ENCODE measurements at regions not wholly inside any gene's neighbourhood (a gene's known extent, or its start where the extent isn't known, plus 50 kb on each side); places are given as distances from the start of the nearest gene placed in this dataset.

GRCh38 chrX:22325096-22325495 lies 52.4 kb downstream of the CBLL2 start:
- Histone ChIP-seq H3K27ac (ENCODE audit: low read depth, low read length) (no peak overlapping the region), H3K9me3 (ENCODE audit: control insufficient read depth in 3 of 3, low read length in 3 of 3) (no peaks in the 10 kb centered on the region), H3K36me3 (ENCODE audit: control insufficient read depth in 3 of 3, insufficient read depth in 3 of 3, low read length in 3 of 3) (no peaks in the 10 kb centered on the region), H3K4me3 (ENCODE audit: low read length in 3 of 3) (no peak overlapping the region), H3K27me3 (ENCODE audit: control insufficient read depth in 3 of 3, insufficient read depth in 3 of 3, low read length in 3 of 3) (peaks cover 0 to 3% (median 0%) of the 10 kb centered on the region in 3 donors), H3K4me1 (ENCODE audit: control insufficient read depth in 3 of 3, insufficient read depth in 3 of 3, low read length in 3 of 3) (no peaks in the 10 kb centered on the region), H3K9ac (ENCODE audit: low read depth in 1 of 3, low read length in 3 of 3) (no peak overlapping the region)

- Histone ChIP-seq H3K27me3 (ENCODE audit: control insufficient read depth in 3 of 3, insufficient read depth in 3 of 3, low read length in 3 of 3) (no peaks in the 10 kb centered on the region), H3K4me1 (ENCODE audit: control insufficient read depth in 3 of 3, insufficient read depth in 3 of 3, low read length in 3 of 3) (no peaks in the 10 kb centered on the region), H3K9me3 (ENCODE audit: control insufficient read depth in 3 of 3, low read length in 3 of 3) (no peaks in the 10 kb centered on the region), H3K27ac (ENCODE audit: low read depth, low read length) (no peak overlapping the region), H3K9ac (ENCODE audit: low read depth in 1 of 3, low read length in 3 of 3) (no peak overlapping the region), H3K36me3 (ENCODE audit: control insufficient read depth in 3 of 3, insufficient read depth in 3 of 3, low read length in 3 of 3) (no peaks in the 10 kb centered on the region), H3K4me3 (ENCODE audit: low read length in 3 of 3) (no peak overlapping the region)
Observed at GRCh38 chrX:22329783-22330182, 57.1 kb downstream of the CBLL2 start.

DNA sequence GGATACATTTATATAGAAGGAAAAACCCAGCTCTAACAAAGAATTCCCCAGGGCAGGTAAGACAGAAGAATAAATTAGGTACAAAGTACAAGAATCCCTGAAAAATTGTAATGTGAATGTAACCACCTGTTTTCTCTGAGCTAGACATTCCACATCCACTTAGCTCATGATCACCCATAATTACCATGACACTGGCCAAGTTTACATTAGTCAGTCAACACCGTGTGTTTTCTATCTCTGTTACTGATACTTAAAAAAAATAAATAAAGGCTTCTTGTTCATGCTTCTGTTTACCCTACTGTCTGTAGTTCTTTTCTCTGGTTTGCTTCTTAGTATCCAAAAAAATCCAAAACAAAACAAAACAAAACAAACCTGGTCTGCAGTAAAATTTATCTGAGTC lies 66.0 kb downstream of the CBLL2 start:
- Histone ChIP-seq H3K4me1 (ENCODE audit: control insufficient read depth in 3 of 3, insufficient read depth in 3 of 3, low read length in 3 of 3) (no peaks in the 10 kb centered on the region), H3K36me3 (ENCODE audit: control insufficient read depth in 3 of 3, insufficient read depth in 3 of 3, low read length in 3 of 3) (no peaks in the 10 kb centered on the region), H3K4me3 (ENCODE audit: low read length in 3 of 3) (no peak overlapping the region), H3K27me3 (ENCODE audit: control insufficient read depth in 3 of 3, insufficient read depth in 3 of 3, low read length in 3 of 3) (no peaks in the 10 kb centered on the region), H3K27ac (ENCODE audit: low read depth, low read length) (no peak overlapping the region), H3K9ac (ENCODE audit: low read depth in 1 of 3, low read length in 3 of 3) (no peak overlapping the region), H3K9me3 (ENCODE audit: control insufficient read depth in 3 of 3, low read length in 3 of 3) (no peaks in the 10 kb centered on the region)

GRCh38 chrX:22339459-22339858 lies 66.7 kb downstream of the CBLL2 start:
- no peaks in the 10 kb centered on the region for H3K36me3 ChIP-seq (ENCODE audit: control insufficient read depth in 3 of 3, insufficient read depth in 3 of 3, low read length in 3 of 3)
- no peaks in the 10 kb centered on the region for H3K4me1 ChIP-seq (ENCODE audit: control insufficient read depth in 3 of 3, insufficient read depth in 3 of 3, low read length in 3 of 3)
- H3K27me3 ChIP-seq (ENCODE audit: control insufficient read depth in 3 of 3, insufficient read depth in 3 of 3, low read length in 3 of 3) = no peaks in the 10 kb centered on the region
- no peak overlapping the region for H3K27ac ChIP-seq (ENCODE audit: low read depth, low read length)
- H3K4me3 ChIP-seq (ENCODE audit: low read length in 3 of 3) = no peak overlapping the region
- no peaks in the 10 kb centered on the region for H3K9me3 ChIP-seq (ENCODE audit: control insufficient read depth in 3 of 3, low read length in 3 of 3)
- H3K9ac ChIP-seq (ENCODE audit: low read depth in 1 of 3, low read length in 3 of 3) = no peak overlapping the region

GRCh38 chrX:22340022-22340616 lies 67.4 kb downstream of the CBLL2 start:
- no peak overlapping the region for H3K4me3 ChIP-seq (ENCODE audit: low read length in 3 of 3)
- H3K27ac ChIP-seq (ENCODE audit: low read depth, low read length) = no peak overlapping the region
- H3K36me3 ChIP-seq (ENCODE audit: control insufficient read depth in 3 of 3, insufficient read depth in 3 of 3, low read length in 3 of 3) = no peaks in the 10 kb centered on the region
- no peaks in the 10 kb centered on the region for H3K9me3 ChIP-seq (ENCODE audit: control insufficient read depth in 3 of 3, low read length in 3 of 3)
- H3K4me1 ChIP-seq (ENCODE audit: control insufficient read depth in 3 of 3, insufficient read depth in 3 of 3, low read length in 3 of 3) = no peaks in the 10 kb centered on the region
- H3K9ac ChIP-seq (ENCODE audit: low read depth in 1 of 3, low read length in 3 of 3) = no peak overlapping the region
- H3K27me3 ChIP-seq (ENCODE audit: control insufficient read depth in 3 of 3, insufficient read depth in 3 of 3, low read length in 3 of 3) = no peaks in the 10 kb centered on the region

- Histone ChIP-seq H3K4me3 (ENCODE audit: low read length in 3 of 3) (no peak overlapping the region), H3K9ac (ENCODE audit: low read depth in 1 of 3, low read length in 3 of 3) (no peak overlapping the region), H3K27ac (ENCODE audit: low read depth, low read length) (no peak overlapping the region), H3K4me1 (ENCODE audit: control insufficient read depth in 3 of 3, insufficient read depth in 3 of 3, low read length in 3 of 3) (no peaks in the 10 kb centered on the region), H3K9me3 (ENCODE audit: control insufficient read depth in 3 of 3, low read length in 3 of 3) (no peaks in the 10 kb centered on the region), H3K36me3 (ENCODE audit: control insufficient read depth in 3 of 3, insufficient read depth in 3 of 3, low read length in 3 of 3) (no peaks in the 10 kb centered on the region), H3K27me3 (ENCODE audit: control insufficient read depth in 3 of 3, insufficient read depth in 3 of 3, low read length in 3 of 3) (no peaks in the 10 kb centered on the region)
Observed at GRCh38 chrX:22343192-22343591, 70.5 kb downstream of the CBLL2 start.

DNA sequence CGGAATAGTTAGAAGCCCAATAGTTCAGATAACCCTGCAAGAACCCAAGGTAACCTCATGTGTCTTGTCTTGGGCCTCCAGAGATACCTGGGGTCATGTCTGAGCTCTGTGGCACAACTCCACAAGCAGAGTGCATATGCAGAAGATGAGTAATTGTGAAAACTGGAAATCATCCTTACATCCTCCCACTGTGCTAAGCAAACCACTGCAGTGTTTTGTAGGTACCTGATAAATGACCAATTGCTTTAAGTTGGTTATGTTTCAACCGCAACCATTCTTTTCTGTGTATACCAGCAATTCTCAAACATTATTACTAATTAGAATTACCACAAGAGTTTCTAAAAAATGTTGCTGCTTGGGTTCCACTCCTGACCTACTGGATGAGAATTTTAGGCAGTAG lies 73.2 kb downstream of the CBLL2 start:
- Histone ChIP-seq H3K9me3 (ENCODE audit: control insufficient read depth in 3 of 3, low read length in 3 of 3) (no peaks in the 10 kb centered on the region), H3K27me3 (ENCODE audit: control insufficient read depth in 3 of 3, insufficient read depth in 3 of 3, low read length in 3 of 3) (no peaks in the 10 kb centered on the region), H3K4me3 (ENCODE audit: low read length in 3 of 3) (no peak overlapping the region), H3K27ac (ENCODE audit: low read depth, low read length) (no peak overlapping the region), H3K36me3 (ENCODE audit: control insufficient read depth in 3 of 3, insufficient read depth in 3 of 3, low read length in 3 of 3) (no peaks in the 10 kb centered on the region), H3K4me1 (ENCODE audit: control insufficient read depth in 3 of 3, insufficient read depth in 3 of 3, low read length in 3 of 3) (no peaks in the 10 kb centered on the region), H3K9ac (ENCODE audit: low read depth in 1 of 3, low read length in 3 of 3) (no peak overlapping the region)

- Histone ChIP-seq H3K27ac (ENCODE audit: low read depth, low read length) (no peak overlapping the region), H3K9me3 (ENCODE audit: control insufficient read depth in 3 of 3, low read length in 3 of 3) (no peaks in the 10 kb centered on the region), H3K9ac (ENCODE audit: low read depth in 1 of 3, low read length in 3 of 3) (no peak overlapping the region), H3K4me3 (ENCODE audit: low read length in 3 of 3) (no peak overlapping the region), H3K4me1 (ENCODE audit: control insufficient read depth in 3 of 3, insufficient read depth in 3 of 3, low read length in 3 of 3) (no peaks in the 10 kb centered on the region), H3K36me3 (ENCODE audit: control insufficient read depth in 3 of 3, insufficient read depth in 3 of 3, low read length in 3 of 3) (no peaks in the 10 kb centered on the region), H3K27me3 (ENCODE audit: control insufficient read depth in 3 of 3, insufficient read depth in 3 of 3, low read length in 3 of 3) (no peaks in the 10 kb centered on the region)
Observed at GRCh38 chrX:22347491-22347890, 74.8 kb downstream of the CBLL2 start.

- Histone ChIP-seq H3K9me3 (ENCODE audit: control insufficient read depth in 3 of 3, low read length in 3 of 3) (no peaks in the 10 kb centered on the region), H3K4me3 (ENCODE audit: low read length in 3 of 3) (no peak overlapping the region), H3K36me3 (ENCODE audit: control insufficient read depth in 3 of 3, insufficient read depth in 3 of 3, low read length in 3 of 3) (no peaks in the 10 kb centered on the region), H3K27ac (ENCODE audit: low read depth, low read length) (no peak overlapping the region), H3K9ac (ENCODE audit: low read depth in 1 of 3, low read length in 3 of 3) (no peak overlapping the region), H3K27me3 (ENCODE audit: control insufficient read depth in 3 of 3, insufficient read depth in 3 of 3, low read length in 3 of 3) (no peaks in the 10 kb centered on the region), H3K4me1 (ENCODE audit: control insufficient read depth in 3 of 3, insufficient read depth in 3 of 3, low read length in 3 of 3) (no peaks in the 10 kb centered on the region)
Observed at GRCh38 chrX:22349116-22349515, 76.4 kb downstream of the CBLL2 start.

GRCh38 chrX:22351076-22351475 lies 78.4 kb downstream of the CBLL2 start:
- Histone ChIP-seq H3K4me1 (ENCODE audit: control insufficient read depth in 3 of 3, insufficient read depth in 3 of 3, low read length in 3 of 3) (no peaks in the 10 kb centered on the region), H3K9me3 (ENCODE audit: control insufficient read depth in 3 of 3, low read length in 3 of 3) (no peaks in the 10 kb centered on the region), H3K4me3 (ENCODE audit: low read length in 3 of 3) (no peak overlapping the region), H3K36me3 (ENCODE audit: control insufficient read depth in 3 of 3, insufficient read depth in 3 of 3, low read length in 3 of 3) (no peaks in the 10 kb centered on the region), H3K27me3 (ENCODE audit: control insufficient read depth in 3 of 3, insufficient read depth in 3 of 3, low read length in 3 of 3) (no peaks in the 10 kb centered on the region), H3K9ac (ENCODE audit: low read depth in 1 of 3, low read length in 3 of 3) (no peak overlapping the region), H3K27ac (ENCODE audit: low read depth, low read length) (no peak overlapping the region)

- Histone ChIP-seq H3K4me1 (ENCODE audit: control insufficient read depth in 3 of 3, insufficient read depth in 3 of 3, low read length in 3 of 3) (no peaks in the 10 kb centered on the region), H3K4me3 (ENCODE audit: low read length in 3 of 3) (no peak overlapping the region), H3K27me3 (ENCODE audit: control insufficient read depth in 3 of 3, insufficient read depth in 3 of 3, low read length in 3 of 3) (no peaks in the 10 kb centered on the region), H3K27ac (ENCODE audit: low read depth, low read length) (no peak overlapping the region), H3K9ac (ENCODE audit: low read depth in 1 of 3, low read length in 3 of 3) (no peak overlapping the region), H3K36me3 (ENCODE audit: control insufficient read depth in 3 of 3, insufficient read depth in 3 of 3, low read length in 3 of 3) (no peaks in the 10 kb centered on the region), H3K9me3 (ENCODE audit: control insufficient read depth in 3 of 3, low read length in 3 of 3) (no peaks in the 10 kb centered on the region)
Observed at GRCh38 chrX:22351966-22352365, 79.3 kb downstream of the CBLL2 start.

All from skeletal muscle tissue (tissue), 3 donors.